SK-N-SH treated with all-trans-retinoic acid at 6 μM for 48 hours (cell line): ENCODE measurements at regions not wholly inside any gene's neighbourhood (a gene's known extent, or its start where the extent isn't known, plus 50 kb on each side); places are given as distances from the start of the nearest gene placed in this dataset.

Experiments used
- ATAC-seq: fragments of 200-7000 bp; cut with Tn5 transposase; 3 replicates; pipeline ENCODE4 v1.9.1; 2020; ENCODE audit warnings: mild to moderate bottlenecking, moderate library complexity
- ARNTL ChIP-seq: fragments of 450-650 bp; formaldehyde crosslinking; IDR thresholded peaks from 2 replicates; pipeline ENCODE4 v1.5.0; 2020; ENCODE audit warnings: low read depth, mild to moderate bottlenecking, moderate library complexity, borderline replicate concordance
- BACH2 ChIP-seq: fragments of 250-450 bp; sonication (Bioruptor Pico); IDR thresholded peaks from 2 replicates; pipeline ENCODE4 v1.9.0; 2021; ENCODE audit warnings: mild to moderate bottlenecking, borderline replicate concordance
- CSDC2 ChIP-seq: fragments of 250-450 bp; sonication (Bioruptor Pico); IDR thresholded peaks from 2 replicates; pipeline ENCODE4 v1.5.0; 2020; ENCODE audit warnings: mild to moderate bottlenecking, moderate library complexity
- ESRRG ChIP-seq: fragments of 250-450 bp; sonication (Bioruptor Pico); IDR thresholded peaks from 2 replicates; pipeline ENCODE4 v1.6.1; 2021; ENCODE audit warnings: mild to moderate bottlenecking
- GLIS3 ChIP-seq: fragments of 250-450 bp; sonication (Bioruptor Pico); IDR thresholded peaks from 2 replicates; pipeline ENCODE4 v1.5.0; 2020; ENCODE audit warnings: mild to moderate bottlenecking, moderate library complexity
- ISL1 ChIP-seq: fragments of 250-450 bp; sonication (Bioruptor Pico); IDR thresholded peaks from 2 replicates; pipeline ENCODE4 v2.1.2; 2022; ENCODE audit warnings: mild to moderate bottlenecking, moderate library complexity
- OSR1 ChIP-seq: fragments of 250-450 bp; sonication (Bioruptor Pico); IDR thresholded peaks from 2 replicates; pipeline ENCODE4 v1.8.0; 2022; ENCODE audit warnings: moderate library complexity, mild to moderate bottlenecking, inconsistent platforms
- POU6F1 ChIP-seq: fragments of 250-450 bp; sonication (Bioruptor Pico); IDR thresholded peaks from 2 replicates; pipeline ENCODE4 v1.8.0; 2021; ENCODE audit warnings: low read depth, mild to moderate bottlenecking, moderate library complexity, borderline replicate concordance
- PPARA ChIP-seq: fragments of 250-450 bp; sonication (Bioruptor Pico); IDR thresholded peaks from 2 replicates; pipeline ENCODE4 v1.5.0; 2020; ENCODE audit warnings: mild to moderate bottlenecking, borderline replicate concordance
- RARB ChIP-seq: fragments of 250-450 bp; sonication (Bioruptor Pico); IDR thresholded peaks from 2 replicates; pipeline ENCODE4 v1.8.0; 2021; ENCODE audit warnings: mild to moderate bottlenecking, moderate library complexity
- SNAI2 ChIP-seq: fragments of 250-450 bp; sonication (Bioruptor Pico); IDR thresholded peaks from 2 replicates; pipeline ENCODE4 v1.5.0; 2020; ENCODE audit warnings: mild to moderate bottlenecking, moderate library complexity
- TCF4 ChIP-seq: fragments of 250-450 bp; sonication (Bioruptor Pico); IDR thresholded peaks from 2 replicates; pipeline ENCODE4 v1.8.0; 2021; ENCODE audit warnings: mild to moderate bottlenecking, moderate library complexity, borderline replicate concordance
- TOX ChIP-seq: fragments of 250-450 bp; sonication (Bioruptor Pico); IDR thresholded peaks from 2 replicates; pipeline ENCODE4 v1.8.0; 2021; ENCODE audit warnings: mild to moderate bottlenecking, moderate library complexity, borderline replicate concordance
- ZC3H10 ChIP-seq: fragments of 250-450 bp; sonication (Bioruptor Pico); IDR thresholded peaks from 2 replicates; pipeline ENCODE4 v1.5.1; 2021; ENCODE audit warnings: mild to moderate bottlenecking, moderate library complexity
- ZFP3 ChIP-seq: fragments of 250-450 bp; sonication (Bioruptor Pico); IDR thresholded peaks from 2 replicates; pipeline ENCODE4 v1.5.0; 2020; ENCODE audit warnings: mild to moderate bottlenecking, moderate library complexity
- ZFP30 ChIP-seq: fragments of 450-650 bp; formaldehyde crosslinking; IDR thresholded peaks from 2 replicates; pipeline ENCODE4 v1.5.0; 2022; ENCODE audit warnings: mild to moderate bottlenecking, moderate library complexity
- ZNF565 ChIP-seq: fragments of 450-650 bp; formaldehyde crosslinking; conservative IDR thresholded peaks from 2 replicates; pipeline ENCODE4 v1.5.0; 2020; ENCODE audit warnings: low read depth, mild to moderate bottlenecking, moderate library complexity
- ZNF70 ChIP-seq: fragments of 450-650 bp; formaldehyde crosslinking; IDR thresholded peaks from 2 replicates; pipeline ENCODE4 v1.5.0; 2020; ENCODE audit warnings: mild to moderate bottlenecking, moderate library complexity
- ZNF8 ChIP-seq: fragments of 450-650 bp; formaldehyde crosslinking; IDR thresholded peaks from 2 replicates; pipeline ENCODE4 v1.5.0; 2020; ENCODE audit warnings: mild to moderate bottlenecking, moderate library complexity
- TF ChIP-seq, protein P1 (sequence below): fragments of 250-450 bp; sonication (Bioruptor Pico); IDR thresholded peaks from 2 replicates; pipeline ENCODE4 v1.5.1; 2021; ENCODE audit warnings: mild to moderate bottlenecking, moderate library complexity
- TF ChIP-seq, protein P2 (sequence below): fragments of 250-450 bp; sonication (Bioruptor Pico); IDR thresholded peaks from 2 replicates; pipeline ENCODE4 v1.8.0; 2020; ENCODE audit warnings: mild to moderate bottlenecking, moderate library complexity, borderline replicate concordance
- TF ChIP-seq, protein P3 (sequence below): fragments of 250-450 bp; sonication (Bioruptor Pico); IDR thresholded peaks from 2 replicates; pipeline ENCODE4 v1.5.1; 2020; ENCODE audit warnings: low read depth, mild to moderate bottlenecking, moderate library complexity

DNA sequence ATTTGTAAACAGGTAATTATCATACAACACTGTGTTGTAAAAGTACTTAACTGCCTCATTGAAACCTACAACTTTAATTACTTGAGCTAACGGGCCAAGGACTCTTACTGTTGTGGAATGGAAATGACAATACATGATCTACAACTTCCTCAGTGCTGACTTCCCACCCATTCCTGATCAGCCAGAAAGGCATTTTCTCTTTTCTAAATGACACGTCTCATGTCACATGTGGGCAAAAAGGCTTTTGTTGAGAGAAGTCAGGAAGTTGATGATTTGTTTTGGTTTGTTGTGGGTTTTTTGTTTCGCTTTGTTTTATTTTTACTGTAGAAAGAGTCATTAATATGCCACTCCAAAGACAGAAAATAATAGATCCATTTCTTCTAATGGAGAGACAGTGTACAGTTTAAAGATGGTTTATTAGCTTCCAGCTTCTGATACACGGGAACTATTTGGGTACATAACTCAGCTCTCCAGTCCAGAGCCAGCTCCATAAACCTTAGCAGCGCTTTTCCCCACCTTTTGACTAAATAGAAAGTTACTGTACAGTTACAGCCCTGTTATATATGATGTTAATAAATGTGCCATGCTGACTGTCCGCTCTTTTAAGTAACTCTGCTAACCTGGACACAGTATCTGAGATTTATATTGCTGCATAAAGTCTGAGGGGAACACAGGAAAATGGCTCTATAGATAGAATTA is 509.4 kb upstream of the API5 start:
- ATAC-seq, result no peak

GRCh38 chr11:42806191-42806590 is 505.6 kb upstream of the API5 start:
- no peak for TF ChIP-seq ZNF565 (CRISPR knock-in tag)
- TF ChIP-seq GLIS3 (CRISPR knock-in tag), result no peak
- no peak for TF ChIP-seq ARNTL (CRISPR knock-in tag)
- ATAC-seq, result no peak

More for the DNA sequence above, 509.4 kb upstream of the API5 start:
- TF ChIP-seq, protein P1, sequence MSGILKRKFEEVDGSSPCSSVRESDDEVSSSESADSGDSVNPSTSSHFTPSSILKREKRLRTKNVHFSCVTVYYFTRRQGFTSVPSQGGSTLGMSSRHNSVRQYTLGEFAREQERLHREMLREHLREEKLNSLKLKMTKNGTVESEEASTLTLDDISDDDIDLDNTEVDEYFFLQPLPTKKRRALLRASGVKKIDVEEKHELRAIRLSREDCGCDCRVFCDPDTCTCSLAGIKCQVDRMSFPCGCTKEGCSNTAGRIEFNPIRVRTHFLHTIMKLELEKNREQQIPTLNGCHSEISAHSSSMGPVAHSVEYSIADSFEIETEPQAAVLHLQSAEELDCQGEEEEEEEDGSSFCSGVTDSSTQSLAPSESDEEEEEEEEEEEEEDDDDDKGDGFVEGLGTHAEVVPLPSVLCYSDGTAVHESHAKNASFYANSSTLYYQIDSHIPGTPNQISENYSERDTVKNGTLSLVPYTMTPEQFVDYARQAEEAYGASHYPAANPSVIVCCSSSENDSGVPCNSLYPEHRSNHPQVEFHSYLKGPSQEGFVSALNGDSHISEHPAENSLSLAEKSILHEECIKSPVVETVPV (CRISPR knock-in tag), result no peak
- TF ChIP-seq ZC3H10 (CRISPR knock-in tag) (no peak), TOX (no peak), ZNF8 (no peak), ARNTL (CRISPR knock-in tag) (no peak), PPARA (CRISPR knock-in tag) (no peak)

DNA sequence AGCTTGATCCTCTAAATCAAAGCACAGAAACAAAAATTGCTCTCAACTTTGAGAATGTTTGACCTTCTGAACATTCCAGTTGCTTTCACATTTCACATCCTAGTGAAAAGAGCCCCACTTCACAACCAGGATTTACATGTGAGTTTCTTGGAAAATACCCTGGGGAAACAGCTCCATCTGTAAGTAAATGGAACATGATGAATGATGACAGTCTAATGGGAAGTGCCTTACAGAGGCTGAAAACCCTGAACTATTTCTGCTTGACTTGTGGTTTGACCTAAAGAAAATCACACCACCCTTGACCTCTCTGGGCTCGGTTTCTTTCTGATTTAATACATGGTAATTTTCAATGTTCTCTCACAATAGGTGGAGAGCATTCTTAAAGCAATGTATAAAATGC is 499.4 kb upstream of the API5 start:
- TF ChIP-seq GLIS3 (CRISPR knock-in tag) (no peak), ZFP3 (CRISPR knock-in tag) (no peak), ZNF70 (CRISPR knock-in tag) (no peak), BACH2 (CRISPR knock-in tag) (no peak), OSR1 (CRISPR knock-in tag) (no peak), ZC3H10 (CRISPR knock-in tag) (no peak), TOX (no peak), POU6F1 (CRISPR knock-in tag) (no peak), ISL1 (CRISPR knock-in tag) (no peak), ZNF8 (no peak), ZNF565 (CRISPR knock-in tag) (no peak), PPARA (CRISPR knock-in tag) (no peak)
- TF ChIP-seq, protein P2, sequence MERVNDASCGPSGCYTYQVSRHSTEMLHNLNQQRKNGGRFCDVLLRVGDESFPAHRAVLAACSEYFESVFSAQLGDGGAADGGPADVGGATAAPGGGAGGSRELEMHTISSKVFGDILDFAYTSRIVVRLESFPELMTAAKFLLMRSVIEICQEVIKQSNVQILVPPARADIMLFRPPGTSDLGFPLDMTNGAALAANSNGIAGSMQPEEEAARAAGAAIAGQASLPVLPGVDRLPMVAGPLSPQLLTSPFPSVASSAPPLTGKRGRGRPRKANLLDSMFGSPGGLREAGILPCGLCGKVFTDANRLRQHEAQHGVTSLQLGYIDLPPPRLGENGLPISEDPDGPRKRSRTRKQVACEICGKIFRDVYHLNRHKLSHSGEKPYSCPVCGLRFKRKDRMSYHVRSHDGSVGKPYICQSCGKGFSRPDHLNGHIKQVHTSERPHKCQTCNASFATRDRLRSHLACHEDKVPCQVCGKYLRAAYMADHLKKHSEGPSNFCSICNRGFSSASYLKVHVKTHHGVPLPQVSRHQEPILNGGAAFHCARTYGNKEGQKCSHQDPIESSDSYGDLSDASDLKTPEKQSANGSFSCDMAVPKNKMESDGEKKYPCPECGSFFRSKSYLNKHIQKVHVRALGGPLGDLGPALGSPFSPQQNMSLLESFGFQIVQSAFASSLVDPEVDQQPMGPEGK (CRISPR knock-in tag), result no peak
- TF ChIP-seq, protein P3, sequence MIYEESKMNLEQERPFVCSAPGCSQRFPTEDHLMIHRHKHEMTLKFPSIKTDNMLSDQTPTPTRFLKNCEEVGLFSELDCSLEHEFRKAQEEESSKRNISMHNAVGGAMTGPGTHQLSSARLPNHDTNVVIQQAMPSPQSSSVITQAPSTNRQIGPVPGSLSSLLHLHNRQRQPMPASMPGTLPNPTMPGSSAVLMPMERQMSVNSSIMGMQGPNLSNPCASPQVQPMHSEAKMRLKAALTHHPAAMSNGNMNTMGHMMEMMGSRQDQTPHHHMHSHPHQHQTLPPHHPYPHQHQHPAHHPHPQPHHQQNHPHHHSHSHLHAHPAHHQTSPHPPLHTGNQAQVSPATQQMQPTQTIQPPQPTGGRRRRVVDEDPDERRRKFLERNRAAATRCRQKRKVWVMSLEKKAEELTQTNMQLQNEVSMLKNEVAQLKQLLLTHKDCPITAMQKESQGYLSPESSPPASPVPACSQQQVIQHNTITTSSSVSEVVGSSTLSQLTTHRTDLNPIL, result no peak
- TF ChIP-seq, protein P1 (CRISPR knock-in tag), result no peak

DNA sequence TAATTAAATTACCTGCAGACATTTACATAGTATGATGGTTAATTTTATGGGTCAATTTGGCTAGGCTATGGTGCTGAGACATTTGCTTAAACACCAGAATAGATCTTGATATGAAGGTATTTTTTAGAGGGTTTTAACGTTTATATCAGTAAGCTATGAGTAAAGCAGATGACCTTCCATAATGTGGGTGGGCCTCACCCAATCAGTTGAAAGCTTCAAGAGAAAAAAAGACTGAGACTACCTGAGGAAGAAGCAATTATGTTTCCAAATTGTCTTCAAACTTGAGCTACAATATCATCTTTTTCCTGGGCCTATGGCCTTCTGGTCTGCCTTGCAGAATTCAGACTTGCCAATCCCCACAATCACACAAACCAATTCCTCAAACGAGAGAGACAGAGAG is 498.8 kb upstream of the API5 start:
- TF ChIP-seq, protein P1 (CRISPR knock-in tag), result no peak
- TF ChIP-seq SNAI2 (no peak), ZNF565 (CRISPR knock-in tag) (no peak), RARB (CRISPR knock-in tag) (no peak), ZFP3 (CRISPR knock-in tag) (no peak), CSDC2 (CRISPR knock-in tag) (no peak), TCF4 (CRISPR knock-in tag) (no peak), POU6F1 (CRISPR knock-in tag) (no peak), ZFP30 (no peak), TOX (no peak), ZC3H10 (CRISPR knock-in tag) (no peak), ESRRG (CRISPR knock-in tag) (no peak), ISL1 (CRISPR knock-in tag) (no peak), OSR1 (CRISPR knock-in tag) (no peak), ARNTL (CRISPR knock-in tag) (no peak), GLIS3 (CRISPR knock-in tag) (no peak)
- TF ChIP-seq, protein P3, result no peak
- no peak for ATAC-seq

More for the DNA sequence above, 499.4 kb upstream of the API5 start:
- ATAC-seq, result no peak
